ENCODE measurements at regions not wholly inside any gene's neighbourhood (a gene's known extent, or its start where the extent isn't known, plus 50 kb on each side); places are given as distances from the start of the nearest gene placed in this dataset.
A peak's percentile ranks its signal among the peaks of the same experiment; 100 is the strongest.

DNA sequence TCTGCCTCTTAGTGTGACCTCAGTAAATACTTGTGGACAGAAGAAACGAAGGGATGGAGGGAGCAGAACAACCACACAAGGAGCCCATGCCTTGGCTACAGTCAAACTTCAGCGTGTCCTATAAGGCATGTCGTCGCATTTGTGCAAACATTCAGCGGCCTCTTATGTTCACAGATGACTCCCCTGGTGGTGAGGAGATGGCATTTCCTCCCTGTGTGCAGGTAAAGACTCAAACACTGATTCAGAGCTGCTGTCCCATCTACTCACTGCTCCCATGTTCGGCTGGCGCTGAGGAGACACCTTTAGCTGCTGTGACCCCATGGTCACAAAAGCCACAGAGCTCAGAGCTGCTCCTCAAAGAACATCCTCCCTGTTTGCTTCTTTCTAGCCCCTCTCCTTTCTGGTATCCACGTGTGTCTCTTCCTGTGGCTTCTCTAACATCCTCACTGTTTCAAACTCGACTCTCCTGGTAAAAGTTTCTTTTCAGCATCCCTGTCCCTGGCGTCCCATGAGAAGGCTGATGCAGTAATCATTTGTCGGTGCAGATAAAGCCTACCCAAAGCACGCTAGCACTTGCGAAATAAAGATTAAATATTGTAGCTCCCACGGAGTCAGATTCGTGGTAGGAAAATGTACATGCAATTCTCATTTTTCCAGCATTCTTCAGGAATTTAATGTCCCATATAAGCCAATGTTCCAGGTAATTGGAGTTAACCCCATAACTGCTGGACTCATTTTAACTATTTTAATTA lies 124.9 kb upstream of the NEBL start:
- TF ChIP-seq CTCF (conservative IDR thresholded peaks at IDR 0.05 in 1 of 2, IDR thresholded peaks at IDR 0.05 in 1 of 2; ENCODE audit: low read depth in 1 of 2, low read length in 2 of 2) (peak in 1 of 2 donors; percentile 12), EZH2 (IDR thresholded peaks at IDR 0.05; ENCODE audit: low read length, missing control alignments) (no peak)
